Transverse colon (tissue), 4 donors: ENCODE measurements at regions not wholly inside any gene's neighbourhood (a gene's known extent, or its start where the extent isn't known, plus 50 kb on each side); places are given as distances from the start of the nearest gene placed in this dataset.

ENCODE experiments used
- DNase-seq: peaks from one replicate; pipeline ENCODE4 v3.0.0-alpha.2; 2019
- H3K27ac ChIP-seq, 4 donors: fragments of 200-600 bp; sonication (generic); 2 replicates each; pipeline ENCODE4 v1.5.1; 2016 to 2018; ENCODE audit warnings: inconsistent platforms in 4 of 4
- H3K27me3 ChIP-seq: fragments of 200-600 bp; sonication (generic); 2 replicates; pipeline ENCODE4 v1.5.1; 2017; ENCODE audit warnings: inconsistent platforms
- H3K36me3 ChIP-seq, 4 donors: fragments of 200-600 bp; sonication (generic); 2 replicates each; pipeline ENCODE4 v1.5.1; 2017 to 2019; ENCODE audit warnings: inconsistent platforms in 4 of 4
- H3K4me1 ChIP-seq, 4 donors: fragments of 200-600 bp; sonication (generic); 2 replicates each; pipeline ENCODE4 v1.5.1; 2017 to 2020; ENCODE audit warnings: inconsistent platforms in 4 of 4
- H3K4me3 ChIP-seq, 4 donors: fragments of 200-600 bp; sonication (generic); 1 replicate in 1 of 4; 2 replicates in 3 of 4; pipeline versions ENCODE4 v1.5.1 to v1.6.1; 2017 to 2019; ENCODE audit warnings: inconsistent platforms in 4 of 4
- H3K9me3 ChIP-seq, 2 donors: fragments of 200-600 bp; sonication (generic); 2 replicates each; pipeline ENCODE4 v1.5.1; 2017 to 2019; ENCODE audit warnings: inconsistent platforms in 2 of 2
- CTCF ChIP-seq, 5 experiments: fragments of 200-600 bp in 3 of 5; fragments of 450-650 bp in 2 of 5; sonication (generic) in 3 of 5; IDR thresholded peaks; 1 replicate in 2 of 5; 2 replicates in 3 of 5; pipeline ENCODE4 v1.5.1; 2016 to 2017; ENCODE audit warnings: antibody characterized with exemption in 5 of 5, inconsistent platforms in 3 of 5, mild to moderate bottlenecking in 2 of 5, moderate library complexity in 1 of 5
- EP300 ChIP-seq: sonication (generic); formaldehyde crosslinking; IDR thresholded peaks from one replicate; pipeline ENCODE4 v1.6.1; 2017; ENCODE audit warnings: antibody characterized with exemption, low read depth
- POLR2A ChIP-seq: fragments of 450-650 bp; IDR thresholded peaks from one replicate; pipeline ENCODE4 v1.6.1; 2016; ENCODE audit warnings: antibody characterized with exemption, mild to moderate bottlenecking, moderate library complexity
- POLR2AphosphoS5 ChIP-seq, 3 donors: sonication (generic); formaldehyde crosslinking; IDR thresholded peaks; one replicate each; pipeline ENCODE4 v1.6.1; 2016; ENCODE audit warnings: antibody characterized with exemption in 3 of 3
- WGBS, 2 donors: methylation state at CpG; one replicate each; pipeline ENCODE4 v1.1.5; 2018; ENCODE audit warnings: low coverage in 1 of 2; 5-methylcytosine and 5-hydroxymethylcytosine counted together
- in situ Hi-C, 4 donors: fragments of 200-750 bp; cut with MboI; loops; one replicate each; pipeline versions ENCODE4 v1.15.0 to v1.15.1; 2017; ENCODE audit warnings: low sequenced_read_pairs in 3 of 4, low pct_ligation_motif_present in 1 of 4, low pct_unique_long_range_greater_than_20kb in 1 of 4
- intact Hi-C: fragments of 100-400 bp; cut with DNase I; formaldehyde crosslinking; loops from one replicate; pipeline ENCODE4 v1.15.1; 2023; ENCODE audit warnings: low total_unique reads

- intact Hi-C loops (no loop called here), in situ Hi-C loops (no loop called here)
- TF ChIP-seq CTCF (IDR thresholded peaks at IDR 0.05) (no peak), POLR2A (no peak), EP300 (no peak), POLR2AphosphoS5 (IDR thresholded peaks at IDR 0.05) (no peak)
- H3K4me3 ChIP-seq = no peak overlapping the region
- no peaks in the 10 kb centered on the region for H3K27me3 ChIP-seq
- H3K36me3 ChIP-seq = no peaks in the 10 kb centered on the region
- DNase-seq = no peak
- H3K4me1 ChIP-seq = no peaks in the 10 kb centered on the region
- no peak overlapping the region for H3K27ac ChIP-seq
- 92 to 100% methylated on average over 1 to 7 of the region's 7 CpGs for WGBS, 2 donors
- H3K9me3 ChIP-seq = no peaks in the 10 kb centered on the region
Observed at GRCh38 chr11:105219670-105220069, 80.1 kb upstream of the CARD18 start.

GRCh38 chr11:105219269-105219668 is 79.7 kb upstream of the CARD18 start:
- no peak for DNase-seq
- TF ChIP-seq EP300 (no peak), POLR2A (no peak), CTCF (IDR thresholded peaks at IDR 0.05) (no peak), POLR2AphosphoS5 (IDR thresholded peaks at IDR 0.05) (no peak)
- Histone ChIP-seq H3K27me3 (no peaks in the 10 kb centered on the region), H3K27ac (no peak overlapping the region), H3K9me3 (no peaks in the 10 kb centered on the region), H3K4me3 (no peak overlapping the region), H3K4me1 (no peaks in the 10 kb centered on the region), H3K36me3 (no peaks in the 10 kb centered on the region)
- 80 to 91% methylated on average over 10 of the region's 10 CpGs for WGBS, 2 donors
- intact Hi-C loops (no loop called here), in situ Hi-C loops (no loop called here)

DNA sequence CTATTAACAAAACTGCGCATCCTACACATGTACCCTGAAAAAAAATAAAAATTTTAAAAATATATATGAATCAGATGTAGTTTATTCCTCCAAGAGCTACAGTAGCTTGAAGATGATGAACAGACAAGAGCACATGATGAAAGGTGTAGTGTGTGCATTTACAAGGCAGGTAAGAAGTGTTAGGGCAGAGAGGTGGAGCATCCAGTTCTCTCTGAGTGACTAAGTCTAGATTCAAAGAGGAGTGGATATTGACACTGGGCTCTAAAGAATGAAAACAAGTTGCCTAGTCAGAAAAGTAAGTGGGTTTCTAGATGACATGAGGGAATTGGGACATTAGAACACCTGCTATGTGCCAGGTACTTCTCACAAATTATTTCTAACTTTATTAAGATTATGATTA is 76.0 kb upstream of the CARD18 start:
- Histone ChIP-seq H3K36me3 (no peaks in the 10 kb centered on the region), H3K9me3 (no peaks in the 10 kb centered on the region), H3K4me3 (no peak overlapping the region), H3K4me1 (peaks cover 0 to 3% (median 0%) of the 10 kb centered on the region in 4 donors), H3K27ac (no peak overlapping the region), H3K27me3 (no peaks in the 10 kb centered on the region)
- DNase-seq = no peak
- 97 to 100% methylated on average over 1 of the region's 1 CpG for WGBS, 2 donors
- TF ChIP-seq POLR2A = no peak
- no peak for TF ChIP-seq EP300
- no peak for TF ChIP-seq CTCF (IDR thresholded peaks at IDR 0.05)
- TF ChIP-seq POLR2AphosphoS5 (IDR thresholded peaks at IDR 0.05) = no peak
- in situ Hi-C loops (no loop called here), intact Hi-C loops (no loop called here)

DNA sequence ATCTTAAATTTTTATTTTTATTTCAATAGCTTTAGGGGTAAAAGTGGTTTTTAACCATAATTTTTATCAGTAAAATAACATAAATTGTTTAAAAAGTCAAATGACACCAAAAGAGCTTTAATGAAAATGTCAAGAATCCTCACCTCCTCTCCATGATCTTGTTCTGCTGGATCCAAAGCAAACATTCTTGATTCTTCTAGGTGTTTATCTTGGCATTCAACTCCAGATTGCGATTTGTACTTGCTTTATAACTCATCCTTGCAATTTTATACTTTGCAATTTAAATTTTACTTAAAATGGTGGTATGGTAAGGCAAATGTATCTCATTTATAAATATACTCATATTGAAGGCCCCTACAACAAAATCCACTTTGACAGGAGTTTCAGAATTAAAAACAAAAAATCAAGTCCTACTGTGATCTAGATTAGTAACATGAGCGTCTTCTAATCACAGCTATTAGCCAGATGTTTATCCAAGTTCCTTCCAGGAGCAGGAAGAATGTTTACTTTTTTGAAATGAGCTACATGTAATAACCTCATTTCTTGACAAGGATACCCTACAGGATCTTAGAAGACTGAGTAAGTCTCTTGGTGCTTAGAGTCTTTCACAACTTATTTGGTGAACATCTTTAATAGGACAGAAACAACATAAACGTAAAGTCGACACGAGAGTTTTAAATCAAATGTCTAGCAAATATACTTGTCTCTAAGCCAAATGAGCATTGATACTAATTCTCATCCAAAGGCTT is 72.4 kb upstream of the CARD18 start:
- H3K27ac ChIP-seq = no peak overlapping the region
- WGBS, 2 donors = 73 to 75% methylated on average over 5 of the region's 5 CpGs
- H3K4me3 ChIP-seq = no peak overlapping the region
- TF ChIP-seq CTCF (IDR thresholded peaks at IDR 0.05) = no peak
- no peak for TF ChIP-seq EP300
- no peak for TF ChIP-seq POLR2A
- TF ChIP-seq POLR2AphosphoS5 (IDR thresholded peaks at IDR 0.05) = no peak
- no peak for DNase-seq
- no peaks in the 10 kb centered on the region for H3K27me3 ChIP-seq
- intact Hi-C loops = no loop called here
- H3K4me1 ChIP-seq = peaks cover 0 to 3% (median 0%) of the 10 kb centered on the region in 4 donors
- H3K36me3 ChIP-seq = no peaks in the 10 kb centered on the region
- in situ Hi-C loops = no loop called here
- no peaks in the 10 kb centered on the region for H3K9me3 ChIP-seq
